ENCODE measurements at regions not wholly inside any gene's neighbourhood (a gene's known extent, or its start where the extent isn't known, plus 50 kb on each side); places are given as distances from the start of the nearest gene placed in this dataset.

DNA sequence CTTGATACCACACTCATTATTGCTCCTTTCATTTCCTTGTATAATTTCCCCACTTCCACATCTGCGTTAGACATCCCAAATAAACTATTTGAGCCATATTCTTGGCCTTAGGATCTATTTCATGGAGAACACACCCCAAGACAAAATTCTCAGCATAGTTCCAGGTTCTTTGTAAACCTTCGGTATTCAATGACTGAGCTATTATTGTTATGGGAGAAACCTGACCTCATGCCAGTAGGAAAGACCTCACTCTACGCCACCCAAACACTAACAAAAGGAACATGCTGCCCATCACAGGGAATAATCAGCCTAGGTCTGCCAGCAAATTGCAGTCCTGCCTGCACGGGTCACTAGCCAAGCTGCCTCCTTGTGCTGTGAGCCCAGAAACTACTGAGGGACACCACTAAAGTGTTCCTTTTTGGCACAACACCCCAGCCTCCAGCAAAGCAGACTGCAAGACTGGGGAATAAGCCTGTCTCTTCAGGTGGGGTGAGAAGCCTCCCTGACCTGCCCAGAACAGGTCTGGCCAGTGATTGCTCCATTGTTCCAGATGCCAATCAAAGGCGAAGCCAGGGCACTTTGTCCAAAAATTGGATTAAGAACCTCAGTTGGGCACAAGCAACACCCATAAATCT lies 371.8 kb downstream of the MAFB start:
- Histone ChIP-seq H3K9me3 (ENCODE audit: insufficient read depth in 2 of 2, low read depth in 1 of 2, low read length in 1 of 2) (no peaks in the 10 kb centered on the region), H3K23me2 (ENCODE audit: low read depth, low read length) (no peaks in the 10 kb centered on the region), H3K4me2 (ENCODE audit: insufficient read depth in 1 of 2, low read depth in 2 of 2, low read length in 2 of 2) (peak overlapping the region; percentile 3 to 45; a peak in 3 of 4 replicates), H3K23ac (ENCODE audit: insufficient read length) (no peak overlapping the region), H4K5ac (ENCODE audit: insufficient read length, low read depth, low read length) (no peak overlapping the region), H4K8ac (ENCODE audit: extremely low read depth, insufficient read depth, low read length) (no peak overlapping the region; the same call in 1 of the 2 replicates), H2BK120ac (replicated peaks; ENCODE audit: low read depth, low read length) (no peak overlapping the region), H3K79me1 (ENCODE audit: low read depth, low read length) (no peaks in the 10 kb centered on the region), H2BK20ac (ENCODE audit: low read length) (no peak overlapping the region), H3K36me3 (ENCODE audit: control insufficient read depth in 2 of 4, insufficient read depth in 4 of 4, low read length in 3 of 4) (no peaks in the 10 kb centered on the region), H2BK15ac (ENCODE audit: low read length) (0 out of 2 replicates have a peak overlapping the region, but pooled peaks have one; percentile 14), H3K4ac (replicated peaks; ENCODE audit: insufficient read length, low read depth, low read length) (no peak overlapping the region), H3K27me3 (replicated peaks in 1 of 4; ENCODE audit: control insufficient read depth in 3 of 4, extremely low read depth in 1 of 4, insufficient read depth in 3 of 4, low read length in 3 of 4) (no peaks in the 10 kb centered on the region), H3K18ac (ENCODE audit: extremely low read depth, low read length) (no peak overlapping the region), H3K4me1 (replicated peaks in 1 of 4; ENCODE audit: control insufficient read depth in 3 of 4, insufficient read depth in 4 of 4, low read length in 3 of 4) (peaks cover 2 to 10% (median 4%) of the 10 kb centered on the region in 4 experiments; a peak in 4 of 7 replicates), H3K56ac (replicated peaks; ENCODE audit: insufficient read length, low read depth, low read length) (no peak overlapping the region), H3K79me2 (ENCODE audit: control insufficient read depth in 1 of 2, insufficient read depth in 2 of 2, low read length in 2 of 2) (no peaks in the 10 kb centered on the region), H3K4me3 (ENCODE audit: extremely low read depth in 1 of 4, insufficient read depth in 2 of 4, low read depth in 3 of 4, low read length in 4 of 4) (no peak overlapping the region), H4K20me1 (replicated peaks in 1 of 2; ENCODE audit: control insufficient read depth in 1 of 2, insufficient read depth in 2 of 2, low read length in 2 of 2) (no peaks in the 10 kb centered on the region), H2AK5ac (ENCODE audit: low read depth, low read length) (no peak overlapping the region), H3K9ac (replicated peaks in 1 of 4; ENCODE audit: extremely low read depth in 1 of 4, low read depth in 3 of 4, low read length in 3 of 4) (no peak overlapping the region), H2BK12ac (ENCODE audit: low read depth, low read length) (no peak overlapping the region), H3K27ac (ENCODE audit: low read depth, low read length) (no peak overlapping the region), H3K14ac (ENCODE audit: insufficient read length) (no peak overlapping the region), H2BK5ac (ENCODE audit: low read depth, low read length) (no peak overlapping the region), H4K91ac (replicated peaks; ENCODE audit: insufficient read length, low read length) (no peak overlapping the region), H2AFZ (ENCODE audit: low read length) (peak overlapping the region; percentile 70)
- 80% methylated on average over 5 of the region's 5 CpGs; no CpG with 5 or more reads in 1 of the 2 experiments for WGBS, 2 experiments (ENCODE audit: extremely low coverage in 1 of 2, insufficient coverage in 1 of 2, insufficient read length in 1 of 2, insufficient replicate concordance in 2 of 2, low coverage in 1 of 2, low lambda C conversion rate in 2 of 2, missing lambda C conversion rate in 1 of 2)
- POLR2A ChIA-PET (ENCODE audit: partially characterized antibody), result no interaction called here
- DNase-seq (ENCODE audit: low read depth in 1 of 2, low spot score in 2 of 2) (no peak), FAIRE-seq (no peak)
- CTCF ChIA-PET (ENCODE audit: partially characterized antibody), result interaction anchor here (1.5 kb wide), 1 partner anchor 66 kb away, joined by 5 read pairs; no protein-coding TSS in a partner anchor
- TF ChIP-seq HDAC6 (IDR thresholded peaks at IDR 0.05; ENCODE audit: low read depth, low read length) (no peak), CTBP2 (IDR thresholded peaks at IDR 0.05; ENCODE audit: borderline replicate concordance, insufficient read depth, insufficient read length, low read length) (no peak), CEBPB (IDR thresholded peaks at IDR 0.05; ENCODE audit: low read depth, low read length) (no peak), TEAD4 (IDR thresholded peaks at IDR 0.05; ENCODE audit: low read depth, low read length) (no peak), HDAC2 (IDR thresholded peaks at IDR 0.05; ENCODE audit: borderline replicate concordance in 1 of 2, low read depth in 2 of 2, low read length in 2 of 2) (no peak), KDM1A (IDR thresholded peaks at IDR 0.05; ENCODE audit: borderline replicate concordance, low read length) (no peak), RNF2 (IDR thresholded peaks at IDR 0.05; ENCODE audit: borderline replicate concordance, low read depth, low read length, missing control alignments, poor library complexity, severe bottlenecking) (no peak), CBX5 (IDR thresholded peaks at IDR 0.05; ENCODE audit: low read depth, low read length) (no peak)
- TF ChIP-seq, protein P1, sequence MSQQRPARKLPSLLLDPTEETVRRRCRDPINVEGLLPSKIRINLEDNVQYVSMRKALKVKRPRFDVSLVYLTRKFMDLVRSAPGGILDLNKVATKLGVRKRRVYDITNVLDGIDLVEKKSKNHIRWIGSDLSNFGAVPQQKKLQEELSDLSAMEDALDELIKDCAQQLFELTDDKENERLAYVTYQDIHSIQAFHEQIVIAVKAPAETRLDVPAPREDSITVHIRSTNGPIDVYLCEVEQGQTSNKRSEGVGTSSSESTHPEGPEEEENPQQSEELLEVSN (IDR thresholded peaks at IDR 0.05), result no peak
- TF ChIP-seq, protein P2, sequence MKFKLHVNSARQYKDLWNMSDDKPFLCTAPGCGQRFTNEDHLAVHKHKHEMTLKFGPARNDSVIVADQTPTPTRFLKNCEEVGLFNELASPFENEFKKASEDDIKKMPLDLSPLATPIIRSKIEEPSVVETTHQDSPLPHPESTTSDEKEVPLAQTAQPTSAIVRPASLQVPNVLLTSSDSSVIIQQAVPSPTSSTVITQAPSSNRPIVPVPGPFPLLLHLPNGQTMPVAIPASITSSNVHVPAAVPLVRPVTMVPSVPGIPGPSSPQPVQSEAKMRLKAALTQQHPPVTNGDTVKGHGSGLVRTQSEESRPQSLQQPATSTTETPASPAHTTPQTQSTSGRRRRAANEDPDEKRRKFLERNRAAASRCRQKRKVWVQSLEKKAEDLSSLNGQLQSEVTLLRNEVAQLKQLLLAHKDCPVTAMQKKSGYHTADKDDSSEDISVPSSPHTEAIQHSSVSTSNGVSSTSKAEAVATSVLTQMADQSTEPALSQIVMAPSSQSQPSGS (IDR thresholded peaks at IDR 0.05; ENCODE audit: low read length), result no peak
